ENCODE measurements at regions not wholly inside any gene's neighbourhood (a gene's known extent, or its start where the extent isn't known, plus 50 kb on each side); places are given as distances from the start of the nearest gene placed in this dataset.

- no peak overlapping the region for H3K4me3 ChIP-seq (ENCODE audit: low read depth, low read length)
- no peak for TF ChIP-seq CTCF (IDR thresholded peaks at IDR 0.05; ENCODE audit: borderline replicate concordance, insufficient read depth, low read depth, low read length)
Observed at GRCh38 chr22:34760276-34761008, 305.5 kb upstream of the ISX start.

GRCh38 chr22:34761111-34761510 lies 304.8 kb upstream of the ISX start:
- H3K4me3 ChIP-seq (ENCODE audit: low read depth, low read length) = no peak overlapping the region
- no peak for TF ChIP-seq CTCF (IDR thresholded peaks at IDR 0.05; ENCODE audit: borderline replicate concordance, insufficient read depth, low read depth, low read length)

GRCh38 chr22:34763496-34763895 lies 302.5 kb upstream of the ISX start:
- no peak overlapping the region for H3K4me3 ChIP-seq (ENCODE audit: low read depth, low read length)
- no peak for TF ChIP-seq CTCF (IDR thresholded peaks at IDR 0.05; ENCODE audit: borderline replicate concordance, insufficient read depth, low read depth, low read length)

GRCh38 chr22:34765115-34765514 lies 300.8 kb upstream of the ISX start:
- no peak for TF ChIP-seq CTCF (IDR thresholded peaks at IDR 0.05; ENCODE audit: borderline replicate concordance, insufficient read depth, low read depth, low read length)
- H3K4me3 ChIP-seq (ENCODE audit: low read depth, low read length) = no peak overlapping the region

- TF ChIP-seq CTCF (IDR thresholded peaks at IDR 0.05; ENCODE audit: borderline replicate concordance, insufficient read depth, low read depth, low read length) = no peak
- no peak overlapping the region for H3K4me3 ChIP-seq (ENCODE audit: low read depth, low read length)
Observed at GRCh38 chr22:34769361-34769760, 296.6 kb upstream of the ISX start.

- TF ChIP-seq CTCF (IDR thresholded peaks at IDR 0.05; ENCODE audit: borderline replicate concordance, insufficient read depth, low read depth, low read length) = no peak
- no peak overlapping the region for H3K4me3 ChIP-seq (ENCODE audit: low read depth, low read length)
Observed at GRCh38 chr22:34776817-34777216, 289.1 kb upstream of the ISX start.

GRCh38 chr22:34781681-34782080 lies 284.3 kb upstream of the ISX start:
- H3K4me3 ChIP-seq (ENCODE audit: low read depth, low read length) = no peak overlapping the region
- no peak for TF ChIP-seq CTCF (IDR thresholded peaks at IDR 0.05; ENCODE audit: borderline replicate concordance, insufficient read depth, low read depth, low read length)

All from GM12875 (cell line).